ENCODE measurements at regions not wholly inside any gene's neighbourhood (a gene's known extent, or its start where the extent isn't known, plus 50 kb on each side); places are given as distances from the start of the nearest gene placed in this dataset.

- no peak for DNase-seq
These were observed 446.5 kb downstream of the EDEM1 start for GRCh38 chr3:5633960-5634359.

DNA sequence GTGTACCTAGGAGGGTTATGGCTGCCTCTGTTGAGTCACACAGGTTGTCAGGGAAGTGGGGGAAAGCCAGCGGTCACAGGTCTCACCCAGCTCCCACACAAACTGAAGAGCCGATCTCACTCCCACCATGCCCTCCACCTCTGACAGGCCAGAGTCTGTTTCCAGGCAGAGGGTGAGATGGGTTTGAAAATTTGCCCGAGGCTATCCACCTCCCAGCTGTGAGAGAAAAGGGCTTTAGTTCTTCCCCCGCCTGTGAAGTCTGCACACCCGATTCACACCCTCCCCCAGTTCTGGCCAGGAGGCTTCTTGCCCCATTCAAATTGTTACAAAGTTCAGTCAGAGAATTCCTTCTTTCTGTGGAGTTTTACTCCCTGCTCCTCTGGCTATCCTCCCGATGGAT is 446.9 kb downstream of the EDEM1 start:
- DNase-seq = no peak

DNA sequence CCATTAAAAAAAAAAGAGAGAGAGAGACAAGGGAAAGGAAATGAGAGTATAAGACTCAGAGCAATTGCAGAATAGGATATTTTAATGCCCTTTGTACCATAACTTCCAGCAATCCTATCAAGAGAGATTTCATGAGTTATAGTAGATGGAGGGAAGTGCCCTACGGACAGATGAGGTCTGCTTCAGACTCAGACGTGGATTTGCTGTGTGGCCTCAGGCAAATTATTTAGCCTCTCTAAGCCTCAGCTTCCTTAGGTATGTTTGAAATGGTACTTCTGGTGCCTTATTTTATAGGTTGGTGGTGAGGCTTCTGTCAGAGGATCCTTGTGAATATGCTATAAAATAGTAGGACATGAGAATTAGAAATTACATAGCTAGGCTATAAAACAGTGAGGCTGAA is 448.2 kb downstream of the EDEM1 start:
- DNase-seq = no peak

DNA sequence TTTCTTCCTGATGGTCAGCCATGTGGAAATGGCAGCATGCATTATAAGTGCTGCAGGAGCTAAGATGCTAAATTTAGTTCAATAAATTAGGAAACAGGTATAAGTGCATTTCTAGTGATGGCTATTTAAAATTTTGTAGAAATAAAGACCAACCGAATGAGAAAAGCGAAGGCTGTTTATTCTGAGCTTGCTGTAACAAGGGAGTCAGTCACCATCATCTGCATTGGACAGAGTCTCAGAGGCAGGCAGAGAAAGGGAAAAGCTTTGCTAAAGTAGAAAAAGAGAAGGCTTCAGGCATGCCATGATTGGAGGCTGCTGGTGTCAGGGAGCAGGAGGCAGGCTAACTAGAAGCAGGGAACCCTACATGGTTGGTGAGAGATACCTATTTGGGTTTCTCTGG is 451.0 kb downstream of the EDEM1 start:
- DNase-seq = no peak

DNA sequence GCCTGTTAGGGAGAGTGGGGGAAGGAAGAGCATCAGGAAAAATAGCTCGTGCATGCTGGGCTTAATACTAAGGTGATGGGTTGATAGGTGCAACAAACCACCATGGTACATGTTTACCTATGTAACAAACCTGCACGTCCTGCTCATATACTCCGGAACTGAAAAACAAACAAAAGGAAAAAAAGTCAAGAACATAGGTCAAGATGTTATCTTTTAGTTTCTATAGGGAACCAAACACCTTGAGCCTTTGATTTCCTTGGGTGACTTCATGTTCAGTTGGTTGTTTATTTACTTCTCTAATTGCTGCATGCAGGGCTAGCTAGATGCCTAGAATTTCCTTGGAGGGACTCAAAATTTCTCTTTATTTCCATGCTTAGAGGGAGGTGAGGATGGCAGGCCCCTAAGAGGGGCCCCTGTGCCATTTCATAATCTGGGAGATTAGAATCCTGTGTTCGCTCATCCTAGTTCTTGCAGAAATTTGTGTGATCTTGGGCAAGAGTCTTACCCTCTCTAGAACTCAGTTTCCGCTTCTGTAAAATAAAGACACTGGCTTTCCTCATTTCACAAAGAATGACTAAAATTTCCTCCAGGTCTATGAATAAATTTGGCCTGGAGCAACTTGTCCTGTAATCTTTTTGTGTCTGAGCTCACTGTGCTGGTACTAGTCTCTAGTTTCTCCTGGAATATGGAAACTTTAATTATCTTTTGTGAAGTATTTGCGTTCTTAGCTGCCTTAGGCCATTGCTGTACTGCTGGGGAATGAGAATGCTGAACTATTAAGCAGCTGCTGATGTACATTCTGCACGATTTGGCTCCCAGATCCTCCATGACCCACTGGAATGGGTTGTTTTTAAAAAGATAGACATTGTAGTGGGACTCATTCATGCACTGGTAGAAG is 457.5 kb downstream of the EDEM1 start:
- DNase-seq = peak; percentile 3 to 41 (median 22)

DNA sequence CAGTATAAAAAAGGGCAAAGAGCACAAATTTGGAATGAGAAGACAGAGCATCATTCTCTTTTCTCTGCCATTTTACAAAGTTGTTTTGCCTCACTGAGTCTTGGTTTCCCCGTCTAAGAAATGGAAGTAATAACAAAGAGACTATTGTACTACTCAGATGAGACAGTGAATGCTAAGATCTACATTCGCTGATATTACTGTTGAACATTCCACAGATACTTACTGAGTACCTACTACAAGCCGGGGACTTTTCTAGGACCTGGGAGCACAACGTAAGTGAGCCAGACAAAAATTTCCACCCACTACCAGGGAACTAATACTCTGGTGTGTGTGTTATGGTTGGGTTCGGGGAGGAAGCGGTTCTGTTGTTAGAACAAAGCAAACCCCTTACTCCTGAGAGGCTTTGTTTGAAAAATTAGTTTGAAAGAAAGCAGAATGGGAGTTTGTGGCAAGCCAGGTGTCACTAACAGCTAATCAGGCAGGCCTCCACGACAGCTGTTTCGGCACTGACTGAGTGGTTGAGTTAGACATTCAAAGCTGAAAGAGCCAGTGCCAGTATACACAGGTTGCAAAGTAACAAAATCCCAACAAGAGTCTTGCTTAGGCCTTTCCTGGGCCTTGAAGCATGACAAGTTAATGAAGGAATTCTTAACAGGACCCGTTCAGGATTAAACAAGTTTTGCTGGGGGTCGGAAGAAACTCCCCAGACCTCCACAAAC is 458.3 kb downstream of the EDEM1 start:
- DNase-seq = no peak

GRCh38 chr3:5650303-5650702 is 462.8 kb downstream of the EDEM1 start:
- no peak for DNase-seq

DNA sequence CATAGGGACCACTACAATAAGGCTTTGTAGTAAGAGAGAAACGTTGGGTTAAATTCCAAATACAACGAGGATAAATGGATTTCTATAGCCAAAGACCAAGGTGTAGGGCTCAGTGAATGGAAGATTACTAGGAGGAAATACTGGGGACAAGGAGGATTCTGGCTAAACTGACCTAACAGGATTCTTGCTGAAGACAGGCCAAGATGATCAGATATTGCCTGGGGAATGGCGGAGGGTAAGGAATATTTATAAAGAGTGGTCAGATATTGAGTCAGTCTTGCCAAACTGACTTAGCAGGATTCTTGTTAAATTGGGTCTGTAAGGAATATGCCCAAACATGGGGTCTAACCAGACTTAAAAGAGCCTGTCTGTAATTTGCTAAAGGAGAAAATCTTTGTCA is 463.8 kb downstream of the EDEM1 start:
- DNase-seq = no peak

DNA sequence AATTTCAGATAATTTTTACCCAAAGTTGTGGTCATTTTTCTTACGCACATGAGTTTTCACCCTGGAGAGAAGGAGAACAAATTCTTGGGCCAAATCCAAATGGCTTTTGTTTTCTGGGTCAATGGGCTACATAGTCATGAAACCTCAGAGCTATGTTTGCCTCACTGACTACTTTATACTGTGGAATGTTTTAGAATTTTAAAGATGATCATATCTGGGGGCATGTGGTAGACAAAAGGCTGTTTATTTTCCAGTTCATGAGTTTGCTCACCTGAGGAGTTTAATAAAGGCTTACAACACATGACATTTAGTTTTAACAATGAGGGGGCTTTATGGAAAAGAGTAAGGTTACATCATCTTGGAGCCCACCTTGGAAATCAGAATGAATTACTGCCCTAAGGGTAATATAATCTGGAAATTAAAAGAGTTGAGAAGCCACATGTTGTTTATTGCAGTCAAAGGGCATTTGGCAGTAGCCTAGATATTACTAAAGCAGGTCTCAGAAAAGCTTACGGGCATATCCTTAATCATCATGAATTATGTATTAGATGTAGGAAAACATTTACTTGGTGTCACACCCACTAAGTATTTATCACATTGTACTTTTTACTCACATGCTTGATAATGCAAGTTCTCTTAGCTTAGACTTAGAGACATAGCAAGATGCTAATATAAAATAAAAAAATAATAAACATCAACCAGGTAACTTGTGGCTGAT is 466.1 kb downstream of the EDEM1 start:
- DNase-seq = no peak

GRCh38 chr3:5657106-5657505 is 469.6 kb downstream of the EDEM1 start:
- DNase-seq = peak; percentile 78 to 95 (median 83)

GRCh38 chr3:5663601-5664000 is 476.1 kb downstream of the EDEM1 start:
- peak in 2 of 4 experiments; percentile 23 to 25 for DNase-seq

DNA sequence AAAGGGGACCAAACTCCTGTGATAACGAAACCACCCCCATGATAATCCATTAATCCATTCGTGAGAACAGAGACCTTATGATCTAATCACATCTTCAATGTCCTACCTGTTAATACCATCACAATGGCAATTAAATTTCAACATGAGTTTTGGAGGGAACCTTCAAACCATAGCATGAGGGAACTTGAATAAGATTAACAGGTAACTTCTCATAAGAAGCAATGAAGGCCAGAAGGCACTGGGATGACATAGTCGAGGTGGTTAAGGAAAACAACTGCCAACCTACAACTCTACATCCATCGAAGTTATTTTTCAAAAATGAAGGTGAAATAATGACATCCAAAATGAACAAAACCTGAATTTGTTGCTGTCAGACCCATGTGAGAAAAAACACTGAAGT is 478.9 kb downstream of the EDEM1 start:
- no peak for DNase-seq

GRCh38 chr3:5673521-5673920 is 486.0 kb downstream of the EDEM1 start:
- no peak for DNase-seq

- no peak for DNase-seq
These were observed 487.8 kb downstream of the EDEM1 start for GRCh38 chr3:5675319-5675718.

- DNase-seq = no peak
These were observed 490.0 kb downstream of the EDEM1 start for GRCh38 chr3:5677555-5677954.

- no peak for DNase-seq
These were observed 490.7 kb downstream of the EDEM1 start for GRCh38 chr3:5678248-5678647.

DNA sequence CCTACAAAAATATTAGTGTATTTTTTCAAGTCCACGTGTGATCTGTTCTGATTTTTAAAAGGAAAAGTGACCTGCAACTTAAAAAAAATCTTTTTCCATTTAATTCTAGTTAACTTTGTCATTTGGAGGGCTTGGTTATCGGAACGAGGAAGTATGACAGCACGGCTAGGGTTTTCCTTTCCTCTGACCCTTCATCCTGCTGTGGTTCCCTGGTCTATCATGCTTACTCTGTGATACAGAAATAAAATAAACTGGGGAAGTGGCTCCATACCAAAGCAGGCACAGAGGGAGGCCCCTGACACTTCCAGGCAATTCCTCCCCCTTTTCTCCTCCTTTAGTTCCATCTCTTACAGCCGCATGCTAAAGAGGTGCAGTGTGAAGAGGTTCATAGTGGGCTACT is 491.3 kb downstream of the EDEM1 start:
- DNase-seq = no peak

DNA sequence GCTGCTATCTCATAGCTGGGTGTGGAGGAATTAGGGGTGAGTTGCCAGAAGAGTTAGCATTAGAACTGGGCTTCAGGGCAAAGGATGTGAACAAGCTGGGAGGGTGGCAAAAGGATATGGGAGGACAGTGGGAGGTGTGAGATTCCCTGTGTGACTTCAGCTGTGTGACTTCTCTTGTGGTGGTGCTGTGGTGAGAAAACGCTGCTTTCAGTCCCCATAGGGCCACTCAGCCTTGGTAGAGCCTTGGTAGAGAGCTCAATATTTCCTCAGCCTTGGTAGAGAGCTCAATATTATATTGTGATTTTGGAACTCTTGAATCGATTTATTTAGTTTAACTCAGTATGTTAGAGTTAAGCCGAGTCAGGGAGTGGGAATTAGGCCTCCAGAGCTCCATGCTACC is 499.7 kb downstream of the EDEM1 start:
- no peak for DNase-seq

- no peak for DNase-seq
These were observed 503.0 kb downstream of the EDEM1 start for GRCh38 chr3:5690490-5690889.

- DNase-seq = no peak
These were observed 503.5 kb downstream of the EDEM1 start for GRCh38 chr3:5690904-5691532.

- no peak for DNase-seq
These were observed 504.9 kb downstream of the EDEM1 start for GRCh38 chr3:5692446-5692845.

DNA sequence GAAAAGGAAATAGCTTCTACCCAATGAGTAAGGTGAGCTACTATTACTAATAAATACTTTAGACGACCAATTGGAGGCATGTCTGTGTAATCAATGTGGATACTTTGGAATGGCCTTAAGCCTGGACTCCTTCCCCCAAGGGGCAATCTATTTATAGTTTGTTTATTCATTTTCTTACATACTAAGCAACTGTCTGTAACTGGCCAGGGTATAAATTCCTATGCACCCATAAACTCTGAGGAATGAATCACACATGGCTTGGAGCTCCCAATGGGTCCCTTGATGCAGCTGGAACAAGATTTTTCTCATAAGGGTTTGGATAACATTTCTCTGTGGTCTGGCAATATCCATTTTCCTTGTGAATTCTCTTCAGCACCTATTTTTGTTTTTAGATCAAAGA is 506.8 kb downstream of the EDEM1 start:
- no peak for DNase-seq

DNA sequence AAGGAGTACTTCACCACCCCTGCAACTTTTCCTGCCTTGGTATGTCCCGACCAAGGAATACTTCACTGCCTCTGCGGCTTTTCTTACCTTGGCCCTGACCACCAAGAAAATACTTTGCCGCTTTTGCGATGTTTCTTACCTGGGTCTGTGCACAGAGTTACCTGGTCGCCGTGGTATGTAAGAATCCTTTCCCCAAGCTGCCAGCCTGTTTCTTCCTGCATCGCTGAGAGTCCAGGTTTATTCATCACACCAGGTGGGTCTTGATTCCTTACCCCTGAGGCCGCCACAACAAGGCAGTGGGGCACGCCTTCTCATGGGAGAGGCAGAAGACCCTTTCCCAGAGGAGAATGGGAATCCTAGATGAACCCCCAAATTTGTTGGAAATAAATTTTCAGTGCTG is 511.3 kb downstream of the EDEM1 start:
- DNase-seq = no peak
